A549 (cell line): ENCODE measurements at regions not wholly inside any gene's neighbourhood (a gene's known extent, or its start where the extent isn't known, plus 50 kb on each side); places are given as distances from the start of the nearest gene placed in this dataset.
A peak's percentile ranks its signal among the peaks of the same experiment; 100 is the strongest.

Experiments used
- ATAC-seq, 2 experiments: fragments of 200-7000 bp in 1 of 2; fragments of >200 bp in 1 of 2; cut with Nextera tagmentation in 1 of 2; cut with Tn5 transposase in 1 of 2; 3 replicates each; pipeline versions ENCODE4 v1.8.0 to v1.9.1; 2018 to 2020; ENCODE audit warnings: mild to moderate bottlenecking in 1 of 2, moderate library complexity in 1 of 2
- CTCF ChIA-PET: fragments of 300-600 bp; sonication (Branson Sonifier 250); formaldehyde crosslinking; extraction: SDS; loops from one replicate; lab custom pipeline; 2021; ENCODE audit warnings: antibody characterized with exemption, inconsistent platforms; lab: Yijun Ruan, JAX
- POLR2A ChIA-PET: fragments of 350-600 bp; formaldehyde crosslinking; extraction: SDS; loops from one replicate; lab custom pipeline; 2021; ENCODE audit warnings: antibody characterized with exemption, inconsistent platforms; lab: Yijun Ruan, JAX
- DNase-seq, 2 experiments: peaks; one replicate each; pipeline versions ENCODE4 v3.0.0 to v3.0.0-alpha.2; 2011 to 2016; ENCODE audit warnings: low read depth in 1 of 2, low spot score in 1 of 2
- FAIRE-seq: peaks from 2 replicates; lab custom pipeline; 2011; peaks lifted over from hg19 to GRCh38; lab: Jason Lieb, UNC
- H3K27ac ChIP-seq, 2 experiments: fragments of >200 bp; sonication (Bioruptor Twin); formaldehyde crosslinking; 3 replicates each; pipeline ENCODE4 v1.5.1; 2016 to 2017
- H3K4me1 ChIP-seq: fragments of >200 bp; sonication (Bioruptor Twin); formaldehyde crosslinking; 3 replicates; pipeline ENCODE4 v1.6.1; 2016
- H3K4me2 ChIP-seq: fragments of >200 bp; sonication (Bioruptor Twin); formaldehyde crosslinking; 3 replicates; pipeline ENCODE4 v1.6.1; 2016
- H3K4me3 ChIP-seq: fragments of >200 bp; sonication (Bioruptor Twin); formaldehyde crosslinking; 3 replicates; pipeline ENCODE4 v1.5.1; 2016
- H3K9me3 ChIP-seq: fragments of >200 bp; sonication (Bioruptor Twin); formaldehyde crosslinking; 3 replicates; pipeline ENCODE4 v1.6.1; 2016
- ATOH8 ChIP-seq: fragments of 250-450 bp; sonication (Bioruptor Pico); IDR thresholded peaks from 2 replicates; pipeline ENCODE4 v1.5.0; 2020; ENCODE audit warnings: low read depth, mild to moderate bottlenecking, moderate library complexity
- BCL3 ChIP-seq: fragments of >200 bp; sonication (Bioruptor Twin); formaldehyde crosslinking; IDR thresholded peaks from 3 replicates; pipeline ENCODE4 v1.6.1; 2016
- CEBPB ChIP-seq, 2 experiments: fragments of >200 bp in 1 of 2; sonication (Bioruptor Twin) in 1 of 2; formaldehyde crosslinking in 1 of 2; IDR thresholded peaks; 2 replicates each; pipeline ENCODE4 v1.6.1; 2012 to 2016
- CHD4 ChIP-seq: fragments of 200-600 bp; sonication (generic); IDR thresholded peaks from 2 replicates; pipeline ENCODE4 v1.6.1; 2016; ENCODE audit warnings: antibody characterized with exemption, mild to moderate bottlenecking, borderline replicate concordance
- CTCF ChIP-seq: fragments of >200 bp; sonication (Bioruptor Twin); formaldehyde crosslinking; IDR thresholded peaks from 3 replicates; pipeline ENCODE4 v1.5.1; 2016
- EHF ChIP-seq: fragments of 250-450 bp; sonication (Bioruptor Pico); IDR thresholded peaks from 2 replicates; pipeline ENCODE4 v1.5.0; 2020; ENCODE audit warnings: mild to moderate bottlenecking
- FOSB ChIP-seq: fragments of 250-450 bp; sonication (Bioruptor Pico); IDR thresholded peaks from 2 replicates; pipeline ENCODE4 v1.5.0; 2020; ENCODE audit warnings: mild to moderate bottlenecking, moderate library complexity
- FOSL2 ChIP-seq, 2 experiments: fragments of 450-650 bp in 1 of 2; fragments of >200 bp in 1 of 2; sonication (Bioruptor Twin) in 1 of 2; formaldehyde crosslinking; IDR thresholded peaks; 2 replicates each; pipeline versions ENCODE4 v1.5.0 to v1.6.1; 2016 to 2020; ENCODE audit warnings: mild to moderate bottlenecking in 1 of 2, moderate library complexity in 1 of 2
- FOXS1 ChIP-seq: fragments of 250-450 bp; sonication (Bioruptor Pico); IDR thresholded peaks from 2 replicates; pipeline ENCODE4 v1.5.0; 2020; ENCODE audit warnings: mild to moderate bottlenecking, moderate library complexity
- GATA3 ChIP-seq: IDR thresholded peaks from 2 replicates; pipeline ENCODE4 v1.6.1; 2012; ENCODE audit warnings: borderline replicate concordance
- HEYL ChIP-seq: fragments of 250-450 bp; sonication (Bioruptor Pico); IDR thresholded peaks from 2 replicates; pipeline ENCODE4 v1.8.0; 2021; ENCODE audit warnings: mild to moderate bottlenecking, moderate library complexity
- HMGXB4 ChIP-seq: fragments of 250-450 bp; sonication (Bioruptor Pico); IDR thresholded peaks from 2 replicates; pipeline ENCODE4 v1.5.0; 2021; ENCODE audit warnings: mild to moderate bottlenecking, moderate library complexity, borderline replicate concordance
- HOXA7 ChIP-seq: fragments of 250-450 bp; sonication (Bioruptor Pico); IDR thresholded peaks from 2 replicates; pipeline ENCODE4 v1.5.0; 2020; ENCODE audit warnings: mild to moderate bottlenecking, moderate library complexity
- HOXB13 ChIP-seq: fragments of 250-450 bp; sonication (Bioruptor Pico); IDR thresholded peaks from 2 replicates; pipeline ENCODE4 v1.5.0; 2020; ENCODE audit warnings: low read depth, mild to moderate bottlenecking, moderate library complexity
- HOXB5 ChIP-seq: fragments of 250-450 bp; sonication (Bioruptor Pico); IDR thresholded peaks from 2 replicates; pipeline ENCODE4 v1.5.0; 2020; ENCODE audit warnings: mild to moderate bottlenecking, moderate library complexity
- JUN ChIP-seq, 2 experiments: fragments of >200 bp; sonication (Bioruptor Twin); formaldehyde crosslinking; IDR thresholded peaks; 2 replicates in 1 of 2; 3 replicates in 1 of 2; pipeline ENCODE4 v1.6.1; 2016 to 2017
- JUNB ChIP-seq: fragments of >200 bp; sonication (Bioruptor Twin); formaldehyde crosslinking; IDR thresholded peaks from 2 replicates; pipeline ENCODE4 v1.6.1; 2016
- MAX ChIP-seq: IDR thresholded peaks from 2 replicates; pipeline ENCODE4 v1.6.1; 2012
- MAZ ChIP-seq: fragments of 150-350 bp; IDR thresholded peaks from 2 replicates; pipeline ENCODE4 v1.6.1; 2014; ENCODE audit warnings: antibody characterized with exemption, low read depth, low read length, borderline replicate concordance
- NPAS2 ChIP-seq: fragments of 250-450 bp; sonication (Bioruptor Pico); IDR thresholded peaks from 2 replicates; pipeline ENCODE4 v1.8.0; 2022; ENCODE audit warnings: mild to moderate bottlenecking, moderate library complexity, borderline replicate concordance
- PBX3 ChIP-seq: IDR thresholded peaks from 2 replicates; pipeline ENCODE4 v1.6.1; 2012
- PHF8 ChIP-seq: fragments of 200-600 bp; sonication (generic); IDR thresholded peaks from 2 replicates; pipeline ENCODE4 v1.6.1; 2016; ENCODE audit warnings: low read depth, mild to moderate bottlenecking, antibody characterized with exemption, moderate library complexity, borderline replicate concordance
- POLR2A ChIP-seq: IDR thresholded peaks from 2 replicates; pipeline ENCODE4 v1.6.1; 2012; ENCODE audit warnings: mild to moderate bottlenecking, low read length
- RAD21 ChIP-seq, 2 experiments: fragments of >200 bp in 1 of 2; sonication (Bioruptor Twin) in 1 of 2; formaldehyde crosslinking in 1 of 2; IDR thresholded peaks in 1 of 2; conservative IDR thresholded peaks in 1 of 2; 2 replicates in 1 of 2; 3 replicates in 1 of 2; pipeline ENCODE4 v1.6.1; 2012 to 2018; ENCODE audit warnings: inconsistent platforms in 1 of 2
- RNF2 ChIP-seq: fragments of 200-600 bp; sonication (generic); IDR thresholded peaks from 2 replicates; pipeline ENCODE4 v1.6.1; 2016; ENCODE audit warnings: low read depth, mild to moderate bottlenecking, antibody characterized with exemption, moderate library complexity, borderline replicate concordance
- SMC3 ChIP-seq: fragments of >200 bp; sonication (Bioruptor Twin); formaldehyde crosslinking; IDR thresholded peaks from 3 replicates; pipeline ENCODE4 v1.6.1; 2018; ENCODE audit warnings: inconsistent platforms
- TFCP2L1 ChIP-seq: fragments of 250-450 bp; sonication (Bioruptor Pico); IDR thresholded peaks from 2 replicates; pipeline ENCODE4 v1.5.0; 2021; ENCODE audit warnings: mild to moderate bottlenecking
- TP53 ChIP-seq: fragments of 250-450 bp; sonication (Bioruptor Pico); IDR thresholded peaks from 2 replicates; pipeline ENCODE4 v1.5.0; 2021; ENCODE audit warnings: mild to moderate bottlenecking, moderate library complexity
- ZC3H11A ChIP-seq: fragments of 450-650 bp; IDR thresholded peaks from 2 replicates; pipeline ENCODE4 v1.6.1; 2014; ENCODE audit warnings: antibody characterized with exemption, mild to moderate bottlenecking
- ZSCAN20 ChIP-seq: fragments of 250-450 bp; sonication (Bioruptor Pico); IDR thresholded peaks from 2 replicates; pipeline ENCODE4 v1.8.0; 2022; ENCODE audit warnings: mild to moderate bottlenecking, moderate library complexity
- WGBS: methylation state at CpG from one replicate; pipeline ENCODE4 v1.1.6; 2017; ENCODE audit errors: missing lambda C conversion rate; 5-methylcytosine and 5-hydroxymethylcytosine counted together

- H3K27ac ChIP-seq: no peak overlapping the region
- CTCF ChIA-PET: no interaction called here
- H3K4me2 ChIP-seq: no peak overlapping the region
- no peaks in the 10 kb centered on the region for H3K9me3 ChIP-seq
- H3K4me1 ChIP-seq: peaks cover 8% of the 10 kb centered on the region; the same call in 1 of the 3 replicates
- DNase-seq: no peak
- no peak overlapping the region for H3K4me3 ChIP-seq
- 34% methylated on average over 3 of the region's 3 CpGs for WGBS
- no peak for FAIRE-seq
- POLR2A ChIA-PET: no interaction called here
- ATAC-seq: no peak
- TF ChIP-seq FOSL2 (IDR thresholded peaks at IDR 0.05): no peak
- no peak for TF ChIP-seq FOSL2 (CRISPR knock-in tag; IDR thresholded peaks at IDR 0.05)
- no peak for TF ChIP-seq EHF
- TF ChIP-seq ZC3H11A: no peak
- TF ChIP-seq MAZ: no peak
- TF ChIP-seq JUN (IDR thresholded peaks at IDR 0.05): no peak
- TF ChIP-seq GATA3: no peak
- no peak for TF ChIP-seq HOXA7 (CRISPR knock-in tag)
- no peak for TF ChIP-seq HOXB5
- TF ChIP-seq FOXS1 (CRISPR knock-in tag): no peak
- no peak for TF ChIP-seq ATOH8
- no peak for TF ChIP-seq TP53 (CRISPR knock-in tag)
- TF ChIP-seq NPAS2 (CRISPR knock-in tag): no peak
- TF ChIP-seq ZSCAN20 (CRISPR knock-in tag): no peak
- TF ChIP-seq PHF8: no peak
These were observed 96.4 kb upstream of the IQCM start for GRCh38 chr4:149912000-149912399.

- 43% methylated on average over 7 of the region's 7 CpGs for WGBS
- DNase-seq: peak; percentile 25 to 57
- peak; percentile 68 to 89; a peak in 4 of 6 replicates for ATAC-seq
- no peak for TF ChIP-seq FOSB (CRISPR knock-in tag)
- no peak for TF ChIP-seq HEYL (CRISPR knock-in tag)
- no peak for TF ChIP-seq HMGXB4 (CRISPR knock-in tag)
- TF ChIP-seq SMC3: peak; percentile 47; the same call in 2 of the 3 replicates
- TF ChIP-seq MAZ: no peak
- TF ChIP-seq BCL3: no peak
- TF ChIP-seq MAX: no peak
- TF ChIP-seq NPAS2 (CRISPR knock-in tag): no peak
- no peak for TF ChIP-seq CEBPB (IDR thresholded peaks at IDR 0.05)
- no peak for TF ChIP-seq JUNB
- TF ChIP-seq POLR2A: no peak
- TF ChIP-seq CTCF: peak; percentile 67
- TF ChIP-seq RNF2: no peak
- no peak for TF ChIP-seq FOSL2 (IDR thresholded peaks at IDR 0.05)
- TF ChIP-seq FOSL2 (CRISPR knock-in tag; IDR thresholded peaks at IDR 0.05): no peak
- no peak for TF ChIP-seq HOXB5
- TF ChIP-seq HOXB13: no peak
- TF ChIP-seq RAD21 (conservative IDR thresholded peaks at IDR 0.05 in 1 of 2, IDR thresholded peaks at IDR 0.05 in 1 of 2): peak; percentile 46 to 65
- no peak for TF ChIP-seq PBX3
- no peak for TF ChIP-seq CHD4
- no peak for TF ChIP-seq TFCP2L1 (CRISPR knock-in tag)
- TF ChIP-seq, all 56 proteins: peak for 3
- Histone ChIP-seq H3K27ac (no peak overlapping the region), H3K4me1 (peaks cover 8% of the 10 kb centered on the region; the same call in 1 of the 3 replicates), H3K9me3 (no peaks in the 10 kb centered on the region), H3K4me2 (no peak overlapping the region), H3K4me3 (no peak overlapping the region)
- FAIRE-seq: no peak
- ChIA-PET CTCF (interaction anchor here (0.7 to 0.8 kb wide), 2 partner anchors 25 to 137 kb away, joined by 3 read pairs; no protein-coding TSS in a partner anchor), POLR2A (no interaction called here)
These were observed 98.8 kb upstream of the IQCM start for GRCh38 chr4:149914119-149915115.
